HL-60 (cell line): ENCODE measurements at regions not wholly inside any gene's neighbourhood (a gene's known extent, or its start where the extent isn't known, plus 50 kb on each side); places are given as distances from the start of the nearest gene placed in this dataset.

Experiments used
- GABPA ChIP-seq: IDR thresholded peaks from 2 replicates; pipeline ENCODE4 v1.6.1; 2012; ENCODE audit warnings: low read depth
- POLR2AphosphoS5 ChIP-seq: IDR thresholded peaks from 2 replicates; pipeline ENCODE4 v1.6.1; 2012; ENCODE audit warnings: low read depth
- SPI1 ChIP-seq: IDR thresholded peaks from 2 replicates; pipeline ENCODE4 v1.6.1; 2012; ENCODE audit warnings: low read depth, mild to moderate bottlenecking, borderline replicate concordance
- TF ChIP-seq, protein P1 (sequence below): IDR thresholded peaks from 2 replicates; pipeline ENCODE4 v1.6.1; 2012; ENCODE audit warnings: low read depth; ENCODE audit not compliant: insufficient replicate concordance
- TF ChIP-seq, protein P2 (sequence below): IDR thresholded peaks from one replicate; pipeline ENCODE4 v1.5.1; 2011; ENCODE audit warnings: low read length, control low read depth, inconsistent platforms; ENCODE audit not compliant: insufficient read depth

DNA sequence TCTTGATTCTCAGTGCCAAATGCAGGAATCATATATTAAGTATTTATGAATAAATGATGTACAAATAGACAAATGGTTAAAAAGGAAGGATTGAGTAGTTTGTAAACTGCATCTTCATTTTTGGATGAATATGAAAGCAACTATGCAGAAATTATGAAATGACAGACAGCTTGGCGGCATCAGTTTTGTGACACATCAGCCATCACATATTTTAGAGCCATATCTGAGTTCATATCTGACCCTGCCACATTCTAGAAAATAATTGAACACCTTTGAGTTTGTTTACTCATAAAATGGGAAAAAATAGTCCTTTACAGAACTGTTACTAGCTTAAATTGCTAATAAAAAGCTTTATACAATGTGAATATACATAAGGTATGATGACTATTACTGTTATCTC lies 448.2 kb downstream of the KIF20B start:
- TF ChIP-seq, protein P1, sequence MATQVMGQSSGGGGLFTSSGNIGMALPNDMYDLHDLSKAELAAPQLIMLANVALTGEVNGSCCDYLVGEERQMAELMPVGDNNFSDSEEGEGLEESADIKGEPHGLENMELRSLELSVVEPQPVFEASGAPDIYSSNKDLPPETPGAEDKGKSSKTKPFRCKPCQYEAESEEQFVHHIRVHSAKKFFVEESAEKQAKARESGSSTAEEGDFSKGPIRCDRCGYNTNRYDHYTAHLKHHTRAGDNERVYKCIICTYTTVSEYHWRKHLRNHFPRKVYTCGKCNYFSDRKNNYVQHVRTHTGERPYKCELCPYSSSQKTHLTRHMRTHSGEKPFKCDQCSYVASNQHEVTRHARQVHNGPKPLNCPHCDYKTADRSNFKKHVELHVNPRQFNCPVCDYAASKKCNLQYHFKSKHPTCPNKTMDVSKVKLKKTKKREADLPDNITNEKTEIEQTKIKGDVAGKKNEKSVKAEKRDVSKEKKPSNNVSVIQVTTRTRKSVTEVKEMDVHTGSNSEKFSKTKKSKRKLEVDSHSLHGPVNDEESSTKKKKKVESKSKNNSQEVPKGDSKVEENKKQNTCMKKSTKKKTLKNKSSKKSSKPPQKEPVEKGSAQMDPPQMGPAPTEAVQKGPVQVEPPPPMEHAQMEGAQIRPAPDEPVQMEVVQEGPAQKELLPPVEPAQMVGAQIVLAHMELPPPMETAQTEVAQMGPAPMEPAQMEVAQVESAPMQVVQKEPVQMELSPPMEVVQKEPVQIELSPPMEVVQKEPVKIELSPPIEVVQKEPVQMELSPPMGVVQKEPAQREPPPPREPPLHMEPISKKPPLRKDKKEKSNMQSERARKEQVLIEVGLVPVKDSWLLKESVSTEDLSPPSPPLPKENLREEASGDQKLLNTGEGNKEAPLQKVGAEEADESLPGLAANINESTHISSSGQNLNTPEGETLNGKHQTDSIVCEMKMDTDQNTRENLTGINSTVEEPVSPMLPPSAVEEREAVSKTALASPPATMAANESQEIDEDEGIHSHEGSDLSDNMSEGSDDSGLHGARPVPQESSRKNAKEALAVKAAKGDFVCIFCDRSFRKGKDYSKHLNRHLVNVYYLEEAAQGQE, result no peak
- TF ChIP-seq, protein P2, sequence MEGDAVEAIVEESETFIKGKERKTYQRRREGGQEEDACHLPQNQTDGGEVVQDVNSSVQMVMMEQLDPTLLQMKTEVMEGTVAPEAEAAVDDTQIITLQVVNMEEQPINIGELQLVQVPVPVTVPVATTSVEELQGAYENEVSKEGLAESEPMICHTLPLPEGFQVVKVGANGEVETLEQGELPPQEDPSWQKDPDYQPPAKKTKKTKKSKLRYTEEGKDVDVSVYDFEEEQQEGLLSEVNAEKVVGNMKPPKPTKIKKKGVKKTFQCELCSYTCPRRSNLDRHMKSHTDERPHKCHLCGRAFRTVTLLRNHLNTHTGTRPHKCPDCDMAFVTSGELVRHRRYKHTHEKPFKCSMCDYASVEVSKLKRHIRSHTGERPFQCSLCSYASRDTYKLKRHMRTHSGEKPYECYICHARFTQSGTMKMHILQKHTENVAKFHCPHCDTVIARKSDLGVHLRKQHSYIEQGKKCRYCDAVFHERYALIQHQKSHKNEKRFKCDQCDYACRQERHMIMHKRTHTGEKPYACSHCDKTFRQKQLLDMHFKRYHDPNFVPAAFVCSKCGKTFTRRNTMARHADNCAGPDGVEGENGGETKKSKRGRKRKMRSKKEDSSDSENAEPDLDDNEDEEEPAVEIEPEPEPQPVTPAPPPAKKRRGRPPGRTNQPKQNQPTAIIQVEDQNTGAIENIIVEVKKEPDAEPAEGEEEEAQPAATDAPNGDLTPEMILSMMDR, result no peak
- TF ChIP-seq SPI1 (no peak), GABPA (no peak), POLR2AphosphoS5 (no peak)
